Activated CD8-positive, alpha-beta memory T cell treated with anti-CD3 and anti-CD28 coated beads for 36 hours (primary cell): ENCODE measurements at regions not wholly inside any gene's neighbourhood (a gene's known extent, or its start where the extent isn't known, plus 50 kb on each side); places are given as distances from the start of the nearest gene placed in this dataset.

Experiments used
- CTCF ChIA-PET: fragments of 350-600 bp; sonication (Branson Sonifier 250); formaldehyde crosslinking; loops from one replicate; lab custom pipeline; 2021; ENCODE audit warnings: antibody characterized with exemption; lab: Charles Lee
- POLR2A ChIA-PET: fragments of 350-600 bp; sonication (Branson Sonifier 250); formaldehyde crosslinking; loops from one replicate; lab custom pipeline; 2021; ENCODE audit warnings: antibody characterized with exemption; lab: Charles Lee

GRCh38 chr4:18291981-18292380 is 270.4 kb upstream of the LCORL start:
- ChIA-PET CTCF (no interaction called here), POLR2A (no interaction called here)

DNA sequence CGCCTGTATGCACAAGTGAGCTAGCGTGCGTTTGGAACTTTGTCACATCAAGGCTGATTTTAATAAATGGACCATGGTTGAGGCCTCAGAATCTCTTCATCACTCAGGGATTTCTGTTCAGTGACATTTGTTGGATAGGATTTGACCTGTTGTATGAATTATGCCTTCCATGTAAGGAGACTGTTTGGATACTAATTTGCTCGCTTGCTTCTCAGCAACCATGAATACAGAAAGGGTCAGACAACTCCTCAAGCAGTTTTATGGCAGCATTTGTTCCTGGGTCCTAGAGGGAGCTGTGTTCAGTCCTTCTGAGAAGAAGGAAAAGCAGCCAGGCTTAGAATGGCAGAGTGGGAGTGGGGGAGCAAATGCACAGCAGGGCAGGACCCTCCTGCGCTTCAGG is 269.7 kb upstream of the LCORL start:
- ChIA-PET POLR2A (no interaction called here), CTCF (no interaction called here)

DNA sequence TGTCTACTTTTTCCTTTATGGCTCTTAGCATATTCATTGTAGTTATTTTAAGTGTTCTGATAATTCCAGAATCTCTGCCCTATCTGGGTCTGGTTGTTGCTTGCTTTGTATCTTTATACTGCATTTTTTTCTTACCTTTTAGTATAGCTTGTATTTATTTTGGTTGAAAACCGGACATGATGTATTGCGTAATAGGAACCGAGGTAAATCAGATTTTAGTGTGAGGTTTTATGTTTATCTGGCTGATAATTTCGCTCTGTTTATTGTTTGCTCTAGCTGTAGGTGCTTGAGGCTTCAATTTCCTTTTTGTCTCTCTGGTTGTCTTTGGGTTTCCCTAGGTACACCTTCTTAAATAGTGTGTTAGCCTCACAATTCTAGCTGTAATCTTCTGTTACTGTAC is 263.8 kb upstream of the LCORL start:
- ChIA-PET CTCF (interaction anchor here (1.4 kb wide), 1 partner anchor 9 kb away, joined by 6 read pairs; no protein-coding TSS in a partner anchor), POLR2A (no interaction called here)

DNA sequence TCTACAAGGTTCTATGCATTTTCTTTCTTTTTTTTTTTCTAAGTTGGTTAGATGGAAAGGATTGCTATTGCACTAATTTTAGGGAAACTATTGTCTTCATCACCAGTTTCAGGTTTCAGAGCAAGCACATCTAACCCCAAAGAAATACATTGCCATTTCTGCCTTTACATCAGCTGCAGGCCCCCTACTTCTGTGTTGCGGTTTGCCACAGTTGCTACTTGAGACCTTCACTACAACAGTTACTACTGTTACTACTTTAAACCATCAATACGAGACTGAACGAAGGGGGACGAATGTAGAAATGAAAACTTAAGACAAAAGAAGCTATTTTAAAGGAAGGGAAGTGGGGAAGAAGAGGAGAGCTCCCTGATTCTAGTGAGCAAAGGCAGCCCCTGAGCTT is 256.7 kb upstream of the LCORL start:
- ChIA-PET CTCF (no interaction called here), POLR2A (no interaction called here)

DNA sequence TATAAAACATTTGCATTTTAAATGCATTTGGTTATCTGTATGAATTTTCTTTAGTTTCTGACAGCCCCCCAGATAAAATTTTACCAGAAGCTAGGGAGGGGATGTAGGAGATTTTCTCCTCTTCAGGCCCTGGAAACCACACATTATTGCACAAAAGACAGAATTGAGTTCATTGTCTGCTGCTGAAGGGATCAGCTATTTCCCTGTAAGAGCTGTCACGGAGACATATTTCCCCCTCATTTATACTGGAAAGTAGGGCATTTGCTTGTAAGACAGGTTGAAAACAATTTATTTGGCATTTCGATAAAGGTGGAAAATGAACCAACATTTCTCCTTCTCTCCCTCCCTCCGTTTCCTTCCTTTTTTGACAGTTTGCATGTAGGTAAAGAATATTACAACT is 241.3 kb upstream of the LCORL start:
- ChIA-PET CTCF (no interaction called here), POLR2A (no interaction called here)

DNA sequence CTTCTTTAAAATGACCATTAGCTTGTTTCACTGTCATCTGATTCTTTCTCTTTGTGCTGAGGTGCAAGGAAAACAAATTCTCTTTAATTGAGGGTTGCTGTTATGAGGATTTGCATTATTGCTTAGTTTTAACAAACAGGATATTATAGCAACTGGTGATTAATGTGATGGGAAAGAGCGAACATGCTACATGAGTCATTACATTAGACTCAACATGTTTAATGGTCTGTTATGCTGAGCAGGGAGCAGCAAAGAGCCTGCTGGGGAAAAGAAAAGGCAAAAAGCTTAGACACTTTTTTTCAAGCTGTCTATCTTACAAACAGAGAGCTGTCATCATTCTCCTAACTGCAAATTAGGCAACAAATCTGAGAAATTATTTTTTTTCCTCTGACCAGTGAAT is 230.5 kb upstream of the LCORL start:
- ChIA-PET POLR2A (no interaction called here), CTCF (no interaction called here)

GRCh38 chr4:18250564-18250963 is 229.0 kb upstream of the LCORL start:
- ChIA-PET CTCF (interaction anchor here (0.6 kb wide), 1 partner anchor 15 kb away, joined by 3 read pairs; no protein-coding TSS in a partner anchor), POLR2A (no interaction called here)

DNA sequence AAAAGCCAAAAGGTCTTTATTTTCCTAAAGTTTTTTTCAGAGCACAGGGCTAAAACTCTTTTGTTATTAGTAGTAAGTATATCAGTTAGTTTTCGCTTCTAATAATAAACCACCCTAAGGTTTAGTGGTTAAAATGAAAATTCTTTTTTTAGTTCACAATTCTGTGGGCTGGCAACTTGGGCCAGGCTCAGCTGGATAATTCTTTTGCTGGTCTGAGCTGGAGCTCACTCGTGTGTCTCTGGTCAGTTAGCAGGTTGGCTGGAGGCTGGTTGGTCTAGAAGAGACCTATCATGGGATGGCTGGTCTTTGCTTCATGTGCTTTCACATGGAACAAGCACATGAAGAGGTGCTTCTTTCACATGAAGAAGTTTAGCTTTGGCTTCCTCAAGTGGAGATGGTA is 227.1 kb upstream of the LCORL start:
- ChIA-PET POLR2A (no interaction called here), CTCF (no interaction called here)

DNA sequence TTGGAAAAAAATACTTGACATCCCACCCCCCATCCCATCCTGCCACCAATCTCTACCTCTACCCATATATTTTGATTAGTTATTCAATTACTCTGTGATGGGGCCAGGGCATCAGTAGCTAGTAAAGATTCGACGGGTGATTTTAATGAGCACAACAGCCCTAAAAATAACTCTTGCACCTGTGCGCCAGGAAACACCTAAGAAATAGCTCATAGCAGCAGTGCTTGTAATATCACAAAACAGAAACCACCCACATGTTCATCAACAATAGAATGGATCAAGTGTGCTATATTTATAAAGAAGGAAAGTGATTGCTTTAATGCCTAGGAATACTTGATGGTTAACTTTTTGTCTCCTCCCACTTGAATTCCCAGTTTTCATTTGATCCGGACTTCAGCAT is 225.6 kb upstream of the LCORL start:
- CTCF ChIA-PET: no interaction called here
- POLR2A ChIA-PET: no interaction called here

GRCh38 chr4:18242919-18243693 is 221.6 kb upstream of the LCORL start:
- CTCF ChIA-PET: no interaction called here

DNA sequence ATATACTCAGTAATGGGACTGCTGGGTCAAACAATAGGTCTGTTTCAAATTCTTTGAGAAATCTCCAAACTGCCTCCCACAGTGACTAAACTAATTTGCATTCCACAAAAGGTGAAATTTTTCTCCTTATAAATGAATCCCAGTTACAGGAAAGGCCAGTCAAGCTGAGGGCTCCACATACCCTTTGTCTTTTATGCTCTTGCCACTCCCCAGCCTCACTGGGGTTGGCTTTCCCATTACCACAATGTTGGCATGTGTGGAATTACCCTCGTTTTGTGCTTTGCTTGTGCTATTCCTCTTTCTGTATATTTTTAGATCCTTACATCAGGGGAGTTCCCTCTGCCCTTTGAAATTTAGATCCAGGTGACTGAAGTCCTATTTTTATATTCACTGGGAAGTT is 220.2 kb upstream of the LCORL start:
- POLR2A ChIA-PET: no interaction called here
- CTCF ChIA-PET: no interaction called here

More at GRCh38 chr4:18242919-18243693, 221.6 kb upstream of the LCORL start:
- POLR2A ChIA-PET: no interaction called here

- POLR2A ChIA-PET: no interaction called here
- CTCF ChIA-PET: no interaction called here
These were observed 212.6 kb upstream of the LCORL start for GRCh38 chr4:18234108-18234507.

GRCh38 chr4:18231726-18232125 is 210.2 kb upstream of the LCORL start:
- POLR2A ChIA-PET: no interaction called here
- CTCF ChIA-PET: no interaction called here

GRCh38 chr4:18227880-18228279 is 206.3 kb upstream of the LCORL start:
- ChIA-PET POLR2A (no interaction called here), CTCF (no interaction called here)

- CTCF ChIA-PET: no interaction called here
These were observed 193.0 kb upstream of the LCORL start for GRCh38 chr4:18214411-18215055.

DNA sequence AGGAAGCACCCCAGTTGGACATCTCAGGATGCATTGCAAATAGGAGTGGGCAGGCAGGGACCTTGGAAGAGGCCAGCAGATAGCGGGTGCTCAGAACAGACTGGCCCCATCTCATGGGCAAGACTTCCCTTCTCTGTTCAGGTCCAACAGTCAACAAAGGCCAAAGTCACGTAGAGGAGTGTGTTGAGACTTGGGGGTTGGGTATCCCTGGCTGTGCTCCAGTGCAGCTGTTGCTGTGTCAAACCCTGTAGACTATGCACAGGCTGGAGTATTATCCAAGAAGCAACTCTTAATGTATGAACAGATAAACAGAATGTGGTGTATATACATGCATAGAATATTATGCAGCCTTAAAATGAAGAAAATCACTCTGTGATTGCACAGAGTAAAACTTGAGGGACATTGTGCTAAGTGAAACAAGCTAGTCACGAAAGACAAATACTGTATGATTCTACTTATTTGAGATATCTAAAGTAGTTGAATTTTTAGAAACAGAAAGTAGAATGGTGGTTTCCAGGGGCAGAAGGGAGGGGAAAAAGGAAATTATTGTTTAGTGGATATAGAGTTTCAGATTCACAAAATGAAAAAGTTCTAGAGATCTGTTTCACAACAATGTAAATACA is 192.1 kb upstream of the LCORL start:
- CTCF ChIA-PET: no interaction called here
- POLR2A ChIA-PET: no interaction called here

More at GRCh38 chr4:18214411-18215055, 193.0 kb upstream of the LCORL start:
- POLR2A ChIA-PET: no interaction called here

DNA sequence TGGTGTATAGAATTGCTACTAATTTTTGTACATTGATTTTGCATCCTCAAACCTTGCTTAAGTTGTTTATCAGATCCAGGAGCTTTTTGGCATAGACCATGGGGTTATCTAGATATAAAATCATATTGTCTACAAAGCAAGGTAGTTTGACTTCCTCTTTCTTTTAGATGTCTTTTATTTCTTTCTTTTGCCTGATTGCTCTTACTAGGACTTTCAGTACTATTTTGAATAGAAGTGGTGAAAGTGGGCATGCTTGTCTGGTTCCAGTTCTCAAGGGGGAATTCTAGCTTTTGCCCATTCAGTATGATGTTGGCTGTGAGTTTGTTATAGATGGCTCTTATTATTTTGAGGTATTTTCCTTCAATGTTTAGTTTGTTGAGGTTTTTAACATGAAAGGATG is 187.9 kb upstream of the LCORL start:
- ChIA-PET CTCF (no interaction called here), POLR2A (no interaction called here)

GRCh38 chr4:18203966-18204365 is 182.4 kb upstream of the LCORL start:
- ChIA-PET CTCF (no interaction called here), POLR2A (no interaction called here)

DNA sequence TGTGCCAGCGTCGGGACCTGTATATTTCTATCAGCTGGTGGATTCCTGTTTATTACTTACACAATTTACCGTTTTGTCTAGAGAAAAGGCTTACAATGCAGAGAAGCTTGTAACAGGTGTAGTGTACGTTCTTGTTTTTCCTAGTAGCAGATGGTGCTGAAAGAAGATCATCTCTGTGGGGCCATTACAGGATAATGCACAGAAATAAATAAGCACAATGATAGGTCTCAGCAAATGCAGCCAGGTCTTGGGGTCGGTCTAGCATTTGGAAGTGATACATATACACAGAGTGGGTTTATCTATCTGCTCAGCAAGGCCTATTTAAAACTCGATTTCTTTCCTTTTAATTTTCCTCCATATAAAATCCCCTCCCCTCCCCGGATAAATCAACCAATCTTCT is 180.9 kb upstream of the LCORL start:
- ChIA-PET POLR2A (no interaction called here), CTCF (no interaction called here)

DNA sequence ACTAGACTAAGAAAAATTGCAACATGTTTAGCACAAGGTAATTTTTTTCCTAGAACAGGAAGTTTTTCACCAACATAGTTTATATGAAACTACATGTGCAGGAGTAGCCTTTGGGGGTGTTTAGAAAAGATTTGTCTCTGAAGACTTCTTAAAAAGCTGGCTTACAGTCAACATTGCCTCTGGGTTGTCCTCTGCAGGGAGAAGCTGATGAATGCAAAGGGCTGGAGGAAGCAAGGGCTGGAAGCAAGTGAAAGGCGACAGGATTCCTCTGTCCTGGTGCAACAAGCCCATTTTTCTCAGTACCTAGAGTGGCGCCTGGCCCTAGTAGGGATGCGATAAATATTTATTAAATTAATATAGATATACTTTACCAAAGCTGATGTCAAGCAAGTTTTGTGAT is 180.3 kb upstream of the LCORL start:
- ChIA-PET POLR2A (no interaction called here), CTCF (no interaction called here)

- ChIA-PET POLR2A (no interaction called here), CTCF (no interaction called here)
These were observed 177.1 kb upstream of the LCORL start for GRCh38 chr4:18198653-18199052.
